H54 (cell line): ENCODE measurements at regions not wholly inside any gene's neighbourhood (a gene's known extent, or its start where the extent isn't known, plus 50 kb on each side); places are given as distances from the start of the nearest gene placed in this dataset.
A peak's percentile ranks its signal among the peaks of the same experiment; 100 is the strongest.
"Not testable (repeated sequence)": the region's sequence is repeated elsewhere in the genome, so short reads cannot be mapped to it uniquely, and the experiment has no call there.

Source experiments
- DNase-seq: peaks from one replicate; pipeline ENCODE4 v3.0.0; 2011; ENCODE audit warnings: low spot score, mixed read lengths; ENCODE audit not compliant: insufficient read length
- FAIRE-seq: peaks from 3 replicates; lab custom pipeline; 2011; peaks lifted over from hg19 to GRCh38; lab: Jason Lieb, UNC
- POLR2A ChIP-seq: IDR thresholded peaks from 2 replicates; pipeline ENCODE4 v1.6.1; 2011; ENCODE audit warnings: low read depth, mild to moderate bottlenecking, low read length

GRCh38 chr6:80527552-80528052, 421.1 kb downstream of the BCKDHB start:
- FAIRE-seq (no peak), DNase-seq (no peak)
- no peak for TF ChIP-seq POLR2A

GRCh38 chr6:80523531-80523997, 417.1 kb downstream of the BCKDHB start:
- no peak for DNase-seq
- TF ChIP-seq POLR2A: no peak

GRCh38 chr6:80523010-80523409, 416.5 kb downstream of the BCKDHB start:
- FAIRE-seq: peak; percentile 36
- no peak for TF ChIP-seq POLR2A
- no peak for DNase-seq

More at GRCh38 chr6:80523531-80523997, 417.1 kb downstream of the BCKDHB start:
- no peak for FAIRE-seq

GRCh38 chr6:80522576-80522975, 416.1 kb downstream of the BCKDHB start:
- DNase-seq: no peak
- no peak for TF ChIP-seq POLR2A
- no peak for FAIRE-seq

GRCh38 chr6:80519811-80520594, 413.5 kb downstream of the BCKDHB start:
- DNase-seq: no peak
- no peak for TF ChIP-seq POLR2A
- FAIRE-seq: no peak

- DNase-seq (no peak), FAIRE-seq (no peak)
- no peak for TF ChIP-seq POLR2A
These were observed 411.1 kb downstream of the BCKDHB start for GRCh38 chr6:80517525-80517924.

GRCh38 chr6:80510521-80510920, 404.1 kb downstream of the BCKDHB start:
- FAIRE-seq, DNase-seq: not testable (repeated sequence)

- FAIRE-seq (no peak), DNase-seq (no peak)
- no peak for TF ChIP-seq POLR2A
These were observed 402.6 kb downstream of the BCKDHB start for GRCh38 chr6:80508885-80509630.

- FAIRE-seq: no peak
- no peak for DNase-seq
- no peak for TF ChIP-seq POLR2A
These were observed 398.4 kb downstream of the BCKDHB start for GRCh38 chr6:80504882-80505281.

- TF ChIP-seq POLR2A: no peak
- FAIRE-seq (no peak), DNase-seq (no peak)
These were observed 397.2 kb downstream of the BCKDHB start for GRCh38 chr6:80503660-80504059.

GRCh38 chr6:80502871-80503270, 396.4 kb downstream of the BCKDHB start:
- DNase-seq: no peak
- no peak for FAIRE-seq
- no peak for TF ChIP-seq POLR2A

- no peak for FAIRE-seq
- no peak for TF ChIP-seq POLR2A
- no peak for DNase-seq
These were observed 395.2 kb downstream of the BCKDHB start for GRCh38 chr6:80501636-80502035.

GRCh38 chr6:80497696-80498486, 391.4 kb downstream of the BCKDHB start:
- FAIRE-seq, DNase-seq: not testable (repeated sequence)
